SK-N-SH treated with all-trans-retinoic acid at 6 μM for 48 hours (cell line): ENCODE measurements at regions not wholly inside any gene's neighbourhood (a gene's known extent, or its start where the extent isn't known, plus 50 kb on each side); places are given as distances from the start of the nearest gene placed in this dataset.
"Not testable (repeated sequence)": the region's sequence is repeated elsewhere in the genome, so short reads cannot be mapped to it uniquely, and the experiment has no call there.

Source experiments
- ATAC-seq: fragments of 200-7000 bp; cut with Tn5 transposase; 3 replicates; pipeline ENCODE4 v1.9.1; 2020; ENCODE audit warnings: mild to moderate bottlenecking, moderate library complexity
- ARNTL ChIP-seq: fragments of 450-650 bp; formaldehyde crosslinking; IDR thresholded peaks from 2 replicates; pipeline ENCODE4 v1.5.0; 2020; ENCODE audit warnings: low read depth, mild to moderate bottlenecking, moderate library complexity, borderline replicate concordance
- BACH2 ChIP-seq: fragments of 250-450 bp; sonication (Bioruptor Pico); IDR thresholded peaks from 2 replicates; pipeline ENCODE4 v1.9.0; 2021; ENCODE audit warnings: mild to moderate bottlenecking, borderline replicate concordance
- CSDC2 ChIP-seq: fragments of 250-450 bp; sonication (Bioruptor Pico); IDR thresholded peaks from 2 replicates; pipeline ENCODE4 v1.5.0; 2020; ENCODE audit warnings: mild to moderate bottlenecking, moderate library complexity
- ESRRG ChIP-seq: fragments of 250-450 bp; sonication (Bioruptor Pico); IDR thresholded peaks from 2 replicates; pipeline ENCODE4 v1.6.1; 2021; ENCODE audit warnings: mild to moderate bottlenecking
- GLIS3 ChIP-seq: fragments of 250-450 bp; sonication (Bioruptor Pico); IDR thresholded peaks from 2 replicates; pipeline ENCODE4 v1.5.0; 2020; ENCODE audit warnings: mild to moderate bottlenecking, moderate library complexity
- ISL1 ChIP-seq: fragments of 250-450 bp; sonication (Bioruptor Pico); IDR thresholded peaks from 2 replicates; pipeline ENCODE4 v2.1.2; 2022; ENCODE audit warnings: mild to moderate bottlenecking, moderate library complexity
- PPARA ChIP-seq: fragments of 250-450 bp; sonication (Bioruptor Pico); IDR thresholded peaks from 2 replicates; pipeline ENCODE4 v1.5.0; 2020; ENCODE audit warnings: mild to moderate bottlenecking, borderline replicate concordance
- RARB ChIP-seq: fragments of 250-450 bp; sonication (Bioruptor Pico); IDR thresholded peaks from 2 replicates; pipeline ENCODE4 v1.8.0; 2021; ENCODE audit warnings: mild to moderate bottlenecking, moderate library complexity
- TCF4 ChIP-seq: fragments of 250-450 bp; sonication (Bioruptor Pico); IDR thresholded peaks from 2 replicates; pipeline ENCODE4 v1.8.0; 2021; ENCODE audit warnings: mild to moderate bottlenecking, moderate library complexity, borderline replicate concordance
- TOX ChIP-seq: fragments of 250-450 bp; sonication (Bioruptor Pico); IDR thresholded peaks from 2 replicates; pipeline ENCODE4 v1.8.0; 2021; ENCODE audit warnings: mild to moderate bottlenecking, moderate library complexity, borderline replicate concordance
- ZC3H10 ChIP-seq: fragments of 250-450 bp; sonication (Bioruptor Pico); IDR thresholded peaks from 2 replicates; pipeline ENCODE4 v1.5.1; 2021; ENCODE audit warnings: mild to moderate bottlenecking, moderate library complexity
- ZFP3 ChIP-seq: fragments of 250-450 bp; sonication (Bioruptor Pico); IDR thresholded peaks from 2 replicates; pipeline ENCODE4 v1.5.0; 2020; ENCODE audit warnings: mild to moderate bottlenecking, moderate library complexity
- ZFP30 ChIP-seq: fragments of 450-650 bp; formaldehyde crosslinking; IDR thresholded peaks from 2 replicates; pipeline ENCODE4 v1.5.0; 2022; ENCODE audit warnings: mild to moderate bottlenecking, moderate library complexity
- ZNF565 ChIP-seq: fragments of 450-650 bp; formaldehyde crosslinking; conservative IDR thresholded peaks from 2 replicates; pipeline ENCODE4 v1.5.0; 2020; ENCODE audit warnings: low read depth, mild to moderate bottlenecking, moderate library complexity
- ZNF70 ChIP-seq: fragments of 450-650 bp; formaldehyde crosslinking; IDR thresholded peaks from 2 replicates; pipeline ENCODE4 v1.5.0; 2020; ENCODE audit warnings: mild to moderate bottlenecking, moderate library complexity
- ZNF8 ChIP-seq: fragments of 450-650 bp; formaldehyde crosslinking; IDR thresholded peaks from 2 replicates; pipeline ENCODE4 v1.5.0; 2020; ENCODE audit warnings: mild to moderate bottlenecking, moderate library complexity
- TF ChIP-seq, protein P1 (sequence below): fragments of 250-450 bp; sonication (Bioruptor Pico); IDR thresholded peaks from 2 replicates; pipeline ENCODE4 v1.8.0; 2021; ENCODE audit warnings: low read depth, mild to moderate bottlenecking, moderate library complexity, borderline replicate concordance
- TF ChIP-seq, protein P2 (sequence below): fragments of 250-450 bp; sonication (Bioruptor Pico); IDR thresholded peaks from 2 replicates; pipeline ENCODE4 v1.5.1; 2021; ENCODE audit warnings: mild to moderate bottlenecking, moderate library complexity
- TF ChIP-seq, protein P3 (sequence below): fragments of 250-450 bp; sonication (Bioruptor Pico); IDR thresholded peaks from 2 replicates; pipeline ENCODE4 v1.5.0; 2020; ENCODE audit warnings: mild to moderate bottlenecking, moderate library complexity
- TF ChIP-seq, protein P4 (sequence below): fragments of 250-450 bp; sonication (Bioruptor Pico); IDR thresholded peaks from 2 replicates; pipeline ENCODE4 v1.5.1; 2020; ENCODE audit warnings: low read depth, mild to moderate bottlenecking, moderate library complexity

DNA sequence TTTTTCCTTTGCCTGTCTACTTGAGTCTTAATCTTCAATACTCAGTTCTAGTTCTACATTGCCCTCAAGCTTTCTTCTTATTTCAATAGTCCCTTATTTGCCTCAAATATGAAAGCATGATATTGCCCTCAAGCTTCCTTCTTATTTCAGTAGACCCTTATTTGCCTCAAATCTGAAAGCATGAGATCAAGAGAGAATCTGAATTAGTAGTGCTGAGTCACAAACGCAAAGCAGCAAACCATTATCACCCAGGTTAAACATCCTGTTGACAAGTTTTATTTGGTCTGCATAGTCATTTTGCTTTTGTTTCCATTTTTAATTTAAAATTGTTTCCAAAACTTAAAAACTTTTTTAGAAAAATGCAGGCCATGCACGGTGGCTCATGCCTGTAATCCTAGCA, 583.3 kb upstream of the FSHR start:
- ATAC-seq: no peak
- TF ChIP-seq, protein P1, sequence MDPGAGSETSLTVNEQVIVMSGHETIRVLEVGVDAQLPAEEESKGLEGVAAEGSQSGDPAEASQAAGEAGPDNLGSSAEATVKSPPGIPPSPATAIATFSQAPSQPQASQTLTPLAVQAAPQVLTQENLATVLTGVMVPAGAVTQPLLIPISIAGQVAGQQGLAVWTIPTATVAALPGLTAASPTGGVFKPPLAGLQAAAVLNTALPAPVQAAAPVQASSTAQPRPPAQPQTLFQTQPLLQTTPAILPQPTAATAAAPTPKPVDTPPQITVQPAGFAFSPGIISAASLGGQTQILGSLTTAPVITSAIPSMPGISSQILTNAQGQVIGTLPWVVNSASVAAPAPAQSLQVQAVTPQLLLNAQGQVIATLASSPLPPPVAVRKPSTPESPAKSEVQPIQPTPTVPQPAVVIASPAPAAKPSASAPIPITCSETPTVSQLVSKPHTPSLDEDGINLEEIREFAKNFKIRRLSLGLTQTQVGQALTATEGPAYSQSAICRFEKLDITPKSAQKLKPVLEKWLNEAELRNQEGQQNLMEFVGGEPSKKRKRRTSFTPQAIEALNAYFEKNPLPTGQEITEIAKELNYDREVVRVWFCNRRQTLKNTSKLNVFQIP (CRISPR knock-in tag): no peak
- no peak for TF ChIP-seq ISL1 (CRISPR knock-in tag)
- no peak for TF ChIP-seq ZNF565
- no peak for TF ChIP-seq TOX
- no peak for TF ChIP-seq RARB (CRISPR knock-in tag)
- TF ChIP-seq BACH2 (CRISPR knock-in tag): no peak
- TF ChIP-seq ZFP3 (CRISPR knock-in tag): no peak
- TF ChIP-seq ARNTL: no peak
- TF ChIP-seq GLIS3 (CRISPR knock-in tag): no peak
- TF ChIP-seq ZC3H10: no peak
- TF ChIP-seq, protein P2, sequence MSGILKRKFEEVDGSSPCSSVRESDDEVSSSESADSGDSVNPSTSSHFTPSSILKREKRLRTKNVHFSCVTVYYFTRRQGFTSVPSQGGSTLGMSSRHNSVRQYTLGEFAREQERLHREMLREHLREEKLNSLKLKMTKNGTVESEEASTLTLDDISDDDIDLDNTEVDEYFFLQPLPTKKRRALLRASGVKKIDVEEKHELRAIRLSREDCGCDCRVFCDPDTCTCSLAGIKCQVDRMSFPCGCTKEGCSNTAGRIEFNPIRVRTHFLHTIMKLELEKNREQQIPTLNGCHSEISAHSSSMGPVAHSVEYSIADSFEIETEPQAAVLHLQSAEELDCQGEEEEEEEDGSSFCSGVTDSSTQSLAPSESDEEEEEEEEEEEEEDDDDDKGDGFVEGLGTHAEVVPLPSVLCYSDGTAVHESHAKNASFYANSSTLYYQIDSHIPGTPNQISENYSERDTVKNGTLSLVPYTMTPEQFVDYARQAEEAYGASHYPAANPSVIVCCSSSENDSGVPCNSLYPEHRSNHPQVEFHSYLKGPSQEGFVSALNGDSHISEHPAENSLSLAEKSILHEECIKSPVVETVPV (CRISPR knock-in tag): no peak
- TF ChIP-seq CSDC2 (CRISPR knock-in tag): no peak
- no peak for TF ChIP-seq ZFP30 (CRISPR knock-in tag)
- TF ChIP-seq, protein P3, sequence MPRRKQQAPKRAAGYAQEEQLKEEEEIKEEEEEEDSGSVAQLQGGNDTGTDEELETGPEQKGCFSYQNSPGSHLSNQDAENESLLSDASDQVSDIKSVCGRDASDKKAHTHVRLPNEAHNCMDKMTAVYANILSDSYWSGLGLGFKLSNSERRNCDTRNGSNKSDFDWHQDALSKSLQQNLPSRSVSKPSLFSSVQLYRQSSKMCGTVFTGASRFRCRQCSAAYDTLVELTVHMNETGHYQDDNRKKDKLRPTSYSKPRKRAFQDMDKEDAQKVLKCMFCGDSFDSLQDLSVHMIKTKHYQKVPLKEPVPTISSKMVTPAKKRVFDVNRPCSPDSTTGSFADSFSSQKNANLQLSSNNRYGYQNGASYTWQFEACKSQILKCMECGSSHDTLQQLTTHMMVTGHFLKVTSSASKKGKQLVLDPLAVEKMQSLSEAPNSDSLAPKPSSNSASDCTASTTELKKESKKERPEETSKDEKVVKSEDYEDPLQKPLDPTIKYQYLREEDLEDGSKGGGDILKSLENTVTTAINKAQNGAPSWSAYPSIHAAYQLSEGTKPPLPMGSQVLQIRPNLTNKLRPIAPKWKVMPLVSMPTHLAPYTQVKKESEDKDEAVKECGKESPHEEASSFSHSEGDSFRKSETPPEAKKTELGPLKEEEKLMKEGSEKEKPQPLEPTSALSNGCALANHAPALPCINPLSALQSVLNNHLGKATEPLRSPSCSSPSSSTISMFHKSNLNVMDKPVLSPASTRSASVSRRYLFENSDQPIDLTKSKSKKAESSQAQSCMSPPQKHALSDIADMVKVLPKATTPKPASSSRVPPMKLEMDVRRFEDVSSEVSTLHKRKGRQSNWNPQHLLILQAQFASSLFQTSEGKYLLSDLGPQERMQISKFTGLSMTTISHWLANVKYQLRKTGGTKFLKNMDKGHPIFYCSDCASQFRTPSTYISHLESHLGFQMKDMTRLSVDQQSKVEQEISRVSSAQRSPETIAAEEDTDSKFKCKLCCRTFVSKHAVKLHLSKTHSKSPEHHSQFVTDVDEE (CRISPR knock-in tag): no peak
- TF ChIP-seq, protein P4, sequence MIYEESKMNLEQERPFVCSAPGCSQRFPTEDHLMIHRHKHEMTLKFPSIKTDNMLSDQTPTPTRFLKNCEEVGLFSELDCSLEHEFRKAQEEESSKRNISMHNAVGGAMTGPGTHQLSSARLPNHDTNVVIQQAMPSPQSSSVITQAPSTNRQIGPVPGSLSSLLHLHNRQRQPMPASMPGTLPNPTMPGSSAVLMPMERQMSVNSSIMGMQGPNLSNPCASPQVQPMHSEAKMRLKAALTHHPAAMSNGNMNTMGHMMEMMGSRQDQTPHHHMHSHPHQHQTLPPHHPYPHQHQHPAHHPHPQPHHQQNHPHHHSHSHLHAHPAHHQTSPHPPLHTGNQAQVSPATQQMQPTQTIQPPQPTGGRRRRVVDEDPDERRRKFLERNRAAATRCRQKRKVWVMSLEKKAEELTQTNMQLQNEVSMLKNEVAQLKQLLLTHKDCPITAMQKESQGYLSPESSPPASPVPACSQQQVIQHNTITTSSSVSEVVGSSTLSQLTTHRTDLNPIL (CRISPR knock-in tag): no peak
- no peak for TF ChIP-seq ZNF70
- TF ChIP-seq ESRRG (CRISPR knock-in tag): no peak
- no peak for TF ChIP-seq ZNF8 (CRISPR knock-in tag)
- TF ChIP-seq TCF4 (CRISPR knock-in tag): no peak
- no peak for TF ChIP-seq PPARA (CRISPR knock-in tag)

DNA sequence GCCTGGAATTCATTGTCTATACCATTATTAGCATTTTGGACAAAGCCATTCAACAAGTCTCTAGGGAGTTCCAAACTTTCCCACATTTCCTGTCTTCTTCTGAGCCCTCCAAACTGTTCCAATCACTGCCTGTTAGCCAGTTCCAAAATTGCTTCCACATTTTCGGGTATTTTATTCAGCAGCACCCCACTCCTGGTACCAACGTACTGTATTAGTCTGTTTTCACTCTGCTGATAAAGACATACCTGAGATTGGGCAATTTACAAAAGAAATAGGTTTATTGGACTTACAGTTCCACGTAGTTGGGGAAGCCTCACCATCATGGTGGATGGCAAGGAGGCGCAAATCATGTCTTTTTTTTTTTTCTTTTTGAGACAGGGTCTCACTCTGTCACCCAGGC, 578.6 kb upstream of the FSHR start:
- not testable (repeated sequence) for ATAC-seq

DNA sequence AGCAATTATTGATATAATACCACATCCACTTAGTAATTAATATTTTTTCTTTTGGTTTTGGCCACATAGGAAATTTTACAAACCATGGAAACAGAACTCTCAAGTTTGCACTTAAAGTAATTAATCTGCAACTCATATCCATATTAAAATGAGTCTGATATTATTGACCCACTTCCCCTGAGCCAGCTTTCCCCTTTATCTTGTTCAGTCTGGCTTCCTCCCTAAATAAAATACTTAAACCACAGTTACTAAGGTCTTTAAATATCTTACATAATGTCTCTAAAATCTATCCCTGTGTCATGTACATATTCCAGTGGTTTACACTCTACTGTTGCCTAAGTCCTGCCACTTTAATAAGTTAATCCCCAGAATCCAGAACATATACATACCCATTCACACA, 564.9 kb upstream of the FSHR start:
- no peak for TF ChIP-seq TOX
- no peak for TF ChIP-seq ARNTL
- no peak for TF ChIP-seq GLIS3 (CRISPR knock-in tag)
- TF ChIP-seq, protein P2 (CRISPR knock-in tag): no peak
- TF ChIP-seq ZFP3 (CRISPR knock-in tag): no peak
- no peak for ATAC-seq

DNA sequence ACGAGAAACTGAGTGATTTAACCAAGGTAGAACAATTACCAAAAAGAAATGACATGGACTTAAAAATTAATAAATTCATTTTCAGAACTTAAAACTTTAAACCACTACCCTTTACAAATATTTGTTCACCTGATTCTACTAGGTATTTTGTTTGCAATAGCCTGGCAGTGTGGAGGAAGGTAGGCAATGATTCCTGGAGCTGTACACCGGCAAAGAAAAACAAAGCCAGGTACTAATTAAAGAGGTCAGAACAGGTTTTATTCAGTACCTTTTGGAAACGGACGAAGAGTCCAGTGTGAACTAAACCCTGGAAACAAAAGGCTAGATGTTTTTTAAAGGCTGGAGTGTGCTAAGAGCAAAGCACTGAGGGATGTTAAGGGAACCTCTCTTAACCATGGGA, 561.3 kb upstream of the FSHR start:
- ATAC-seq: no peak
- TF ChIP-seq, protein P2 (CRISPR knock-in tag): no peak
- TF ChIP-seq, all 23 proteins: peak for 0
